ENCODE measurements at regions not wholly inside any gene's neighbourhood (a gene's known extent, or its start where the extent isn't known, plus 50 kb on each side); places are given as distances from the start of the nearest gene placed in this dataset.
"Not testable (repeated sequence)": the region's sequence is repeated elsewhere in the genome, so short reads cannot be mapped to it uniquely, and the experiment has no call there.

GRCh38 chr17:70525035-70525434, 355.7 kb downstream of the KCNJ2 start:
- TF ChIP-seq POLR2AphosphoS5, POLR2A (IDR thresholded peaks at IDR 0.05; ENCODE audit: low read depth, low read length): not testable (repeated sequence)
